Choroid plexus epithelial cell (primary cell): ENCODE measurements at regions not wholly inside any gene's neighbourhood (a gene's known extent, or its start where the extent isn't known, plus 50 kb on each side); places are given as distances from the start of the nearest gene placed in this dataset.
A peak's percentile ranks its signal among the peaks of the same experiment; 100 is the strongest.
"Not testable (repeated sequence)": the region's sequence is repeated elsewhere in the genome, so short reads cannot be mapped to it uniquely, and the experiment has no call there.

Experiments
- DNase-seq: peaks from one replicate; pipeline ENCODE4 v3.0.0-alpha.2; 2010; ENCODE audit warnings: low read depth
- H3K4me3 ChIP-seq: 2 replicates; pipeline ENCODE4 v1.5.1; 2011; ENCODE audit warnings: low read depth, mild to moderate bottlenecking, control low read depth, low read length, moderate library complexity
- CTCF ChIP-seq: conservative IDR thresholded peaks from 2 replicates; pipeline ENCODE4 v1.5.1; 2011; ENCODE audit warnings: low read depth, mild to moderate bottlenecking, control low read depth, inconsistent platforms, low read length, moderate library complexity

- no peak for DNase-seq
- H3K4me3 ChIP-seq: no peak overlapping the region
- TF ChIP-seq CTCF: no peak
Observed at GRCh38 chr20:48524582-48524981, 303.2 kb downstream of the PREX1 start.

DNA sequence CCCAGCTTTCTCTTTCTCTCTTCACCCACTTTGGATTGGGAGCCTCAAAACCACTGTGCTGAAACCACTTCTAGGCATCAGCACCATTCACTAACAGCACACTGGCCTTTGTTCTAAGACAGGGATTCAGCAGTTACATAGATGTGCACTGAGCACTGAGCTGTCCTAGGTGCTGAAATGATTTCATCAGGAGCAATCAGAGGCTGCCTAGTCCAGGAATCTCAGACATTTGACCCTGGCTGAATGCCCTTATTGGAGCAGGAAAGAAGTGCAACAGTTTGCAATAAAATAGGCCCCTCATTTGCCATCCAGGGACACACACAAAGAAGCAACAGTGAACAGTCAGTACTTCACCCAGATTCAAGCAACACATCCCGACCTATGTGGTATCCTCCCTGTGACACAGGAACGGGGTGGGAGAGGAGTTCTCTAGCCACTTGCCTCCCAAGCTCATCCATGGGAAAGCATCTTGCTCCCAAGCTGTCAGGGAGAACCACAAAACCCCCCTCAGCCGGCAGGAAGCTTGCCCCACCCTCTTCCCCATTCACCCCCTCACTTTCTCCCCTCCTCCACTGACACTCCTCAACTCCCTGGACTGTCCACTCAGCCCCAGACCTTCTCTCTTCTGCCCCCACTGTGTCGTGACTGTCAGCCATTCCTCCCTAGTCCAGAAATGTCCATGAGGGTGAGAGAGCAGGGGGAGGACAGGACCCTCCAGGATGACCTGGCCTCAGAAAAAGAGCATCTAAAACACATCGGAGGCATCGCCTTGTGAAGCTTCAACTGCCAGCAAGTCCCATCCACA is 304.4 kb downstream of the PREX1 start:
- no peak for TF ChIP-seq CTCF
- DNase-seq: peak; percentile 81
- H3K4me3 ChIP-seq: no peak overlapping the region

- H3K4me3 ChIP-seq: no peak overlapping the region
- no peak for DNase-seq
- no peak for TF ChIP-seq CTCF
Observed at GRCh38 chr20:48521121-48521520, 306.7 kb downstream of the PREX1 start.

DNA sequence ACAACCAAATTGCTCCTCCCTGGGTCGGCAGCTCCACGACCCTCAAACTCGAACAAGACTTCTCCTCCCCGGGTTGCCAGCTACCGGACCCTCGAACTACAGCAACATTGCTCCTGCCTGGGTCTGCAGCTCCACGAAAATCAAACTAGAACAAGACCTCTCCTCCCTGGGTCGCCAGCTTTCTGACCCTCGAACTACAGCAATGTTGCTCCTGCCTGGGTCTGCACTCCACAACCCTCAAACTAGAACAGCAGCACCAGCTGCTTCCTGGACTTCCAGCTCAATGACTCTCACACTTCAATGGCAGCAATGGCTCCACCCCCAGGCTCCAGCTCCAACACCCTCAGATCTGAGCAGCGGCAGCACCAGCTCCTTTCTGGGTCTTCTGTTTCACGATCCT is 311.6 kb downstream of the PREX1 start:
- not testable (repeated sequence) for DNase-seq, H3K4me3 ChIP-seq

DNA sequence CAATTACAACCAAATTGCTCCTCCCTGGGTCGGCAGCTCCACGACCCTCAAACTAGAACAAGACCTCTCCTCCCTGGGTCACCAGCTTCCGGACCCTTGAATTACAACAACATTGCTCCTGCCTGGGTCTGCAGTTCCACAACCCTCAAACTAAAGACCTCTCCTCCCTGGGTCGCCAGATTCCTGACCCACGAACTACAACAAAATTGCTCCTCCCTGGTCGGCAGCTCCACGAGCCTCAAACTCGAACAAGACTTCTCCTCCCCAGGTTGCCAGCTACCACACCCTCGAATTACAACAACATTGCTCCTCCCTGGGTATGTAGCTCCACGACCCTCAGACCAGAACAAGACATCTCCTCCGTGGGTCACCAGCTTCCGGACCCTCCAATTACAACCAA is 313.2 kb downstream of the PREX1 start:
- not testable (repeated sequence) for DNase-seq, H3K4me3 ChIP-seq

GRCh38 chr20:48512539-48512938 is 315.3 kb downstream of the PREX1 start:
- DNase-seq, H3K4me3 ChIP-seq: not testable (repeated sequence)

- not testable (repeated sequence) for DNase-seq, H3K4me3 ChIP-seq
Observed at GRCh38 chr20:48505066-48505465, 322.7 kb downstream of the PREX1 start.

DNA sequence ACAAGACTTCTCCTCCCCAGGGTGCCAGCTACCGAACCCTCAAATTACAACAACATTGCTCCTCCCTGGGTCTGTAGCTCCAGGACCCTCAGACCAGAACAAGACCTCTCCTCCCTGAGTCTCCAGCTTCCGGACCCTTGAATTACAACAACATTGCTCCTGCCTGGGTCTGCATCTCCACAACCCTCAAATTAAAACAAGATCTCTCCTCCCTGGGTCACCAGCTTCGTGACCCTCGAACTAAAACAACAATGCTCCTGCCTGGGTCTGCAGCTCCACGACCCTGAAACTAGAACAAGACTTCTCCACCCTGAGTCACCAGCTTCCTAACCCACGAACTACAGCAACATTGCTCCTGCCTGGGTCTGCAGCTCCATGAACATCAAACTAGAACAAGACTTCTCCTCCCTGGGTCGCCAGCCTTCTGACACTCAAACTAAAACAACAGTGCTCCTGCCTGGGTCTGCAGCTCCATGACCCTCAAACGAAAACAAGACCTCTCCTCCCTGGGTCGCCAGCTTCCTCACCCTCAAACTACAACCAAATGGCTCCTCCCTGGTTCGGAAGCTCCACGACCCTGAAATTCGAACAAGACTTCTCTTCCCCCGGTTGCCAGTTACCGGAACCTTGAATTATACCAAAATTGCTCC is 324.5 kb downstream of the PREX1 start:
- DNase-seq: no peak
- H3K4me3 ChIP-seq: no peak overlapping the region
- TF ChIP-seq CTCF: no peak

GRCh38 chr20:48502758-48503157 is 325.0 kb downstream of the PREX1 start:
- H3K4me3 ChIP-seq: no peak overlapping the region
- no peak for DNase-seq
- no peak for TF ChIP-seq CTCF
